GM18858 (cell line): ENCODE measurements at regions not wholly inside any gene's neighbourhood (a gene's known extent, or its start where the extent isn't known, plus 50 kb on each side); places are given as distances from the start of the nearest gene placed in this dataset.
"Not testable (repeated sequence)": the region's sequence is repeated elsewhere in the genome, so short reads cannot be mapped to it uniquely, and the experiment has no call there.

ENCODE experiments used
- ATAC-seq: cut with Tn5 transposase; IDR thresholded peaks from one replicate; pipeline ENCODE4 v1.9.1; 2021; ENCODE audit not compliant: unreplicated experiment

DNA sequence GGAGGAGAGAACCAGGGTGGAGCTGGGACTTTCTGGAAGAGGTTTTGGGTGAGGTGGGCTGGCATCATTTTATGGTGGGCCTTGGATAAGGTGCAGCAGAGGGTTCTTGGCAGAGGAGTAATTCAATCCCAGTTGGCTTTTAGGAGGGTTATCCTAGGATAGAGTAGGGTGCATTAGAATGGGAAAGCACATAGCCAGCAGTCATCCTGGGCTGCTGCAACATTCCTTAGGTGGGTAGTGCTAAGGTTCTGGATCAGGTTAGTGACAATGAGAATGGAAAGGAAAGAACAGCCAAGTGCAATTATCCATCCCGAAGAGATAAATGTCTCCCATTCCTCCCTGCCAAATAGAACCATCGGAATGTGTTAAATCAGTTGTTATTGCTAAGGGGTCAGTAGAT is 157.3 kb upstream of the SPRED2 start:
- no peak for ATAC-seq

DNA sequence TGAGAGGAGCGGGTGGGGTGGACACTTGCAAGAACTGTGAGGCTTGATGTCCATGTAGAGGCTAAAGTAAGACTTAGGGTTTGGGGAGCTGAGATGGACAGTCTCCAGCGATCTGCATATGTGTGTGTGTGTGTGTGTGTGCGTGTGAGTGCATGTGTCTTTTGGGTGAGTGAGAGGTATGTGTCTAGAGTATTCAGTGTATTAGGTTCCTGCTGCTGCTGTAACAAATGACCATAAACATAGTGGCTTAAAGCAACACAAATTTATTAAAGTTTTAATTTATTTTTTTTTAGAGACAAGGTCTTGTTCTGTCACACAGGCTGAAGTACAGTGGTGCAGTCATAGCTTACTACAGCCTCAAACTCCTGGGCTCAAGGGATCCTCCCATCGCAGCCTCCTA is 155.4 kb upstream of the SPRED2 start:
- no peak for ATAC-seq

DNA sequence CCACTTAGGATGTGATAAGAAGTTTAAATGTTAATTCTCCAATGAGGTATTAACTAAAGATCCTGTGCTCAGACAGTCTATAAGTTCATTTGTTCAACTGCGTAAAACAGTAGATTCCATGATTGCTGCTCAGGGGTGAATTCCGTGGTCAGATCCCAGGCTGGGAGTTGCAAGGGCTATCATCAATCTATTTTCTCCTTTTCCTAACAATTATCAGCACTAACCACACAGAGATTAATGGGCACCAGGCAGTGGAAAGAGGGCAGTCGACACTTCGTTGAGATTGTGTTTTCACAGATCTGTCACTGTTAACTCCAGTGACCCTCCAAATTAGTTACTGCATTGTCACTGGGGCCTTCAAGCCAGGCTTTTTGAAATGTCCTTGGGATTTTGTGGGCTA is 154.1 kb upstream of the SPRED2 start:
- no peak for ATAC-seq

DNA sequence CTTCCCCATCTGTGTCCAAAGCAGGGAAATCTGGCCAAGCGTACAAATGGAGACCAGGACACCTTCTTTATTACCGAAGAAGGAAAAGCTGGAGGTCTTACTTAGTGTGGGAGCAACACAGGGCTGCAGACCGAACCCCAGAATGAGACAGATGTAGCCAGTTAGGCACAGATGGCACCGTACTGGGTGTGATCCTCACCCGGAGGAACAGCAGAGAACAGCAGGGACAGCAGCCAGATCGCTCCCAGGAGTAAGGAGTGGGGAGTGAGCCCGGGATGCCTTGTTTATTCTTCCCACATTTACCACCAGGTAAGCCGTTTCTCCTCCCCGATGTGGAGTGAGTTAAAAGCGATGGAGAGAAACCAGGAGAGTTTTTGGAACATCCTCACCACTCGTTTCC is 150.7 kb upstream of the SPRED2 start:
- no peak for ATAC-seq

DNA sequence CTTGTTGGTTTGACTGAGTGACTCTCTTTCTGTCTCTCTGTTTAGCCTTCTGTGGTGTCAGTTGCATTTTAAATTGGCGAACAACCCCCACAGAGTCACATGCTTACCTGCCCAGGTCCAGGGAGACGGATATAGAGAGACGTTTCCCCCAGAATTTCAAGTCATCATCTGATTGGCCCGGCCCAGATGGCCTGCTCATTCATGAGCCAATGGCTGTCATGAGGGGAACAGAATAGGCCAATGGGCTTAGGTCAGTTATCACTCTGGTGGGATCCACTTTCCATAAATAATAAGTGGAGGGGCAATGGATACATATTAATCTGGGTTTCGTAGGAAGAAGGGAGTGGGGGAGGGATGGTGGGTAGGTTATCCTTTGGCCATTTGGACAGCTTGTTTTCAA is 150.0 kb upstream of the SPRED2 start:
- ATAC-seq = no peak

DNA sequence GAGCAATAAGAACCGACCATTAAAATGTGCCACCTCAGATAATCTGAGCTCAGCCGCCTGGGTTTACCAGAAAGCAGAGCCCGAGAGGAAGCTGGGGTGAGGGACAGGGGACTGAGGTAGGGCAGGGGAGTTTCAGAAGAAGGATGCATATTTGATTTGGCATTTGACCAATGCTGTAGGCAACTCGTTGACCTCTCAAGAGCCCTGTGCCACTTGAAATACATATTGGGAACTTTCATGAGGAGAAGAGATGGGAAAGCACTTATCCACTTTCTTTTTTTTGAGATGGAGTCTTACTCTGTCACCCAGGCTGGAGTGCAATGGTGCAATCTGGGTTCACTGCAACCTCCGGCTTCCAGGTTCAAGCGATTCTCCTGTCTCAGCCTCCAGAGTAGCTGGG is 148.4 kb upstream of the SPRED2 start:
- no peak for ATAC-seq

DNA sequence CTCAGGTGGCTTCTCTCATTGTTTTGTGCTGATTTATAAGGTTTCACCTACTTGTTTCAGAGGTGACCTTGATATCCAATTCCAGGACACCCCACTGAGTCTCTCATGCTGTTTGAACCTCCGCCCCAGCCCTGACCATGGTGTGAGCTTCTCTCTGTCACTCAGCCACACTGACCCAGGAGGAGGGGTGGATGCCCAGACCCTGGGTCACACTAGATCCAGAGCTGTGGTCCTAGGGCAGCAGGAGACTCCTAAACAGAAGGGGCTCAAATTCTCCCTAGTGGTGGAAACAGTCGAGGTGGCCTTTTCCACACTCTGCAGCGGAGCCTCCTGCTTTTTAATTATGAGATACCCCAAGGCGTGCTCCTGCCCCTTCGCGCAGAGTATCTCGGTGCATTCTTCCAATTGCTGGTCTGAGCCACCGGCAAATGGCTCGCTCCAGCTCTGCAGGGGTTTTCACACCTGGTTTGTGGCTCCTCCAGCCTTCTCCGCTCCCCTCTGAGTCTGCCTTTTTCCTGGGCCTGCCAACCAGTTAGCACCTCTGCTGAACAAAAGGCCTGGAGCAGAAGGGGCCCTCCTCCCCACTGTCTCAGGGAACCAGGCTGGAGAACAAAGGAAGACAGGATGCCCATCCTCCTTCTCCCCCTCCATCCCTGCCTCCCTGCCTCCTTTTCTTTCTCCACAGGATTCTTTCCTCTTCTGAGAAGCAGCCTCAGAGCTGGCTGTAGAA is 147.3 kb upstream of the SPRED2 start:
- no peak for ATAC-seq

DNA sequence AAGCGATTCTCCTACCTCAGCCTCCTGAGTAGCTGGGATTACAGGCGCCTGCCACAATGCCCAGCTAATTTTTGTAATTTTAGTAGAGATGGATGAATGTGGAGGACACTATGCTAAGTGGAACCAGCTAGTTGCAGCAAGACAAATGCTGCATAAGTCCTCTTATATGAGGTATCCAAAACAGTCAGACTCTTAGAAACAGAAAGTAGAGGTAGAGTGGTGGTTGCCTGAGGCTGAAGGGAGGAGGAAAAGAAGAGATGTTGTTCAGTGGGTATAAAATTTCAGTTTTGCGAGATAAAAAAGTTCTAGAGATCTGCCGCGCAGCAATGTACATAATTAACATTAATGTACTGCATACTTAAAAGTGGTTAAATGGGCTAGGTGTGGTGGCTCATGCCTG is 145.3 kb upstream of the SPRED2 start:
- ATAC-seq = no peak

DNA sequence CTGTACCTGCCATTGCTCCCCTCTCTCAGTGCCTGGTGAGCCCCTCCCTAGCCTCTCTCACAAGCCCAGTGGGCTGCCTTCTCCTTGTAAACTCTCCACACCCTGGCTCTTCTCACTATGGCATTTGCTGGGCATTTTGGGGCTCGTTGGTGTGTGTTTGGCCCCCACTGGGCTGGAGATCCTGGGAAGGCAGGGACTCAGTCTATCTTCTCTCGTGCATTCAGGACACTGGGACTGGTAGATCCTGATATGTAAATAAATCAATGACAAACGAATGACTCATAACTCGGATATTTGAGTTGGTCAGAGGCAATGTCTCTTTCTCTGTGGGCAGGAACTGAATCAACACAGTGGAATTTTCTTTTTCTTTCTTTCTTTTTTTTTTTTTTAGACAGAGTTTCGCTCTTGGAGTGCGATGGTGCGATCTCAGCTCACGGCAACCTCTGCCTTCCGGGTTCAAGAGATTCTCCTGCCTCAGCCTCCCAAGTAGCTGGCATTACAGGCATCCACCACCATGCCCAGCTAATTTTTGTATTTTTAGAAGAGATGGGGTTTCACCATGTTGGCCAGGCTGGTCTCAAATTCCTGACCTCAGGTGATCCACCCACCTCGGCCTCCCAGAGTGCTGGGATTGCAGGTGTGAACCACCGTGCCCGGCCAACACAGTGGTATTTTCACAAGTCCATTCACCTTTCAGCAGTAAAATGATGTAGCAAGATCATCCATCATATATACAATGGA is 144.6 kb upstream of the SPRED2 start:
- ATAC-seq = no peak

DNA sequence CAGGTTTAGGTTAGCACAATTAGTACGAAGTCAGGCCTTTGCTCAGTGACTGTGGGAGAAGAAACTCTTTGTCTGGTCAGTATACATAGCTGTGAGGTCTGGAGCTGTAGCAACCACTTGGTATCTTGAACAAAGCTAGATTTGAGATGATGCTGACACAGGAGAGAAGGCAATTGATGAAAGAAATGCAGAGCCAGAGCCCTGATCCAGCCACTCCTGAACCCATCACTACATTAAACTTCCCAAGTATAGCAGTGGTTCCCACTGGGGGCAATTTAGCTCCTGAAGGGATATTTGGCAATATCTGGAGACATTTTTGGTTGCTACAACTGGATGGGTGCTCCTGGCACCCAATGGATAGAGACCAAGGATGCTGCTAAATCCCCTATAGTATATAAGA is 143.9 kb upstream of the SPRED2 start:
- no peak for ATAC-seq

DNA sequence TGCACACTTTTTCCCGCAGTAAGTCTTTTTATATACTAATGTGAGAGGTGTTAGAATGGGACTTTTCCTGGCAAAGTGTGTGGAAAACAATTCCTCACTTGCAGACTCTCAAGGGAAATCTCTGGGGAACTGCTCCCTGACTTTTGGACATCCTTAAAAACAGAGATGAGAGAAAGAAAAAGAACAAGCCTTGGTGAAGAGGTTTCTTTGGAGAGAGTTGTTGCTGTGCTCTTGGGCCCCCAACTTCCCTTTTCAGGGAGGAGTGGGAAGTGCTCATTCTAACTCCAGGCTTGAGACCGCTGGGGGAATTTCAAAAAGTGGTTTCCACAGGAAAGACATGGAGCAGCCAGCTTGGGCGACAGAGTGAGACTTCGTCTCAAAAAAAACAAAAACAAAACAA is 142.6 kb upstream of the SPRED2 start:
- ATAC-seq = no peak

DNA sequence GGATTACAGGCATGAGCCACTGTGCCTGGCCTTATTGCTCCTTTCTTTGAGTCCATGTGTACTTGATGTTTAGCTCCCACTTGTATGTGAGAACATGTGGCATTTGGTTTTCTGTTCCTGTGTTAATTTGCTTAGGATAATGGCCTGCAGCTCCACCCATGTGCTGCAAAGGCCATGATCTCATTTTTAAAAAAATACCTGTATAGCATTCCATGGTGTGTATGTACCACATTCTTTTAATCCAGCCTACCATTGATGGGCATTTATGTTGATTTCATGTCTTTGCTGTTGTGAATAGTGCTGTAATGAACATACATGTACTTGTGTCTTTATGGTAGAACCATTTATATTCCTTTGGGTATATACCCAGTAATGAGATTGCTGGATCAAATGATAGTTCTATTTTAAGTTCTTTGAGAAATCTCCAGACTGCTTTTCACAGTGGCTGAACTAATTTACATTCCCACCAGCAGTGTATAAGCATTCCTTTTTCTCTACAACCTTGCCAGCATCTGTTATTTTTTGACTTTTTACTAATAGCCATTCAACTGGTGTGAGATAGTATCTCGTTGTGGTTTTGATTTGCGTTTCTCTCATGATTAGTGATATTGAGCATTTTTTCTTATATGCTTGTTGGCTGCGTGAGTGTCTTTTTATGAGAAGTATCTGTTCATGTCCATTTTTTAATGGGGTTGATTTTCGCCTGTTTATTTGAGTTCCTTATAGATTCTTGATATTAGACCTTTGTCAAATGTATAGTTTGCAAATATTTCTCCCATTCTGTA is 136.4 kb upstream of the SPRED2 start:
- not testable (repeated sequence) for ATAC-seq

DNA sequence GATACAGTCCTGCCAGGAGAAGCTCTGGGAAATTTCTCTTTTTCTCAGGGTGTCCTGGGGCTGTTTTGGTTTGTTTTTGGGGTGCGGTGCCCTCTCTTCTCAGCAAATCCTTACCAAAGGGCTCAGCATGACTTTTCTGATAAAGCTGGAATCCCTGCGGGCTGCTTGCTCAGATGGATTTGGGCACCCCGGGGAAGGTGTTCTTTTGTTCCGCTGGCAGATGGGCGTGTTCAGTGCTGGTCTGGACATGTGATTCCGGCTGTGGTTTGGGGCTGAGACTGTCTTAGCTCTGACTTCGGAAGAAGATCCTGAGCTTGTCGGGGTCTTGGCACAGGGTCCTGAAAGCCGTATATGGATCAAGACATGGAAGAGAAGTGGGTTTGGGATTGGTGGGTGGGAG is 134.2 kb upstream of the SPRED2 start:
- no peak for ATAC-seq

DNA sequence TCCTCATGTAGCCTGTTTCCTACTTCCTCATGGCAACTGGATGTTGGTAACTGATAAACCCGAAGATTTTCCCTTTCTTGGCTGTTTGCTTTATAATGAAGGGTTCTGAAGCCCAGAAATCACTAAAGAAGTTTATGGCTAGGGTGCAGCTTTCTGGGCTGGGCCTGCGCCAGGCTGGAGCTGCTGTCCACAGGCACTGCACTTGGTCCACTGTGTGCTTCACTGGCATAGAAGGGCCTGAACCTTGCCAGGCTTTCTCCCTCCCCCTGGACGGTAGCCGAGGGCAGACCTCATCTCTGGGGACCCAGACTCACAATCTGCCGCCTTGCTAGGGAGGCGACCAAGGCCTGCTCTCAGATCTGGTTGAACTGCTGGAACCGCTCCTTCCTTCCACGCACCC is 133.3 kb upstream of the SPRED2 start:
- ATAC-seq = no peak

DNA sequence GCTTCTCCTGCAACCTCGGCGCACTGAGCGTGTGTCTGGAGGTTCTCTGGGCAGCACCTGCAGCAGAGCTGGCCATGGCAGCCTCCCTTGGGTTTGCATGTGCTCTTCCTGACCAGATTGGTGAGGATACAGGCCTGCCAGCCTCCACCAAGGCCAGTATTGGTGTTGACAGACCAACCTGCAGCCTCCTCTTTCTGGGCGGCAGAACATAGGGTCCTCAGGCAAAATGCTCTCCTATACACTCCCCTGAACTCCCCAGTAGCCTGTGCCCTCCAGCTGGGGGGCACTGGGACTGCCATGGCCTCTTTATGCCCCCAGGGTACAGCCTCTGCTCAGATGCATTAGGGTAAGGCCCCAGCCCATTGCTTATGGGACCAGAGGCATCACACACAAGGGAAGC is 131.9 kb upstream of the SPRED2 start:
- ATAC-seq = no peak

DNA sequence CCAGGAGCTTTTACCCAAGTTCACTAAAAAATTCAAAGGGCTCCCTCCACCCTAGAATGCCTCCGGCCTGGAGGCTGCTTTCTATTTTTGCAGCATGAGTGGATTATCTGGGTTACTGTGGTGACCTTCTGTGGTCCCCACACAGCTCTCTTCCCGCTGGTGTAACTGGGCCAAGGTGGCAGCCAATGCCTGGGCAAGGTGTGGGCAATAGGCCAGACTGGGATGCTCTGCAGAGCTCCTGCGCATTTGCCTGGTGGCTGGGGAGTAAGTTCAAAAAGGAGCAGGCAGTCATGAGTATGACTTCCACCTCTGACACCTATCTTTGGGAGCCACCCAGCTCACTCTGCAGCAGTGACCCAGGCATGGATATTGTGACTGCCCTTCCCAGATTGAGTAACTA is 130.5 kb upstream of the SPRED2 start:
- no peak for ATAC-seq

DNA sequence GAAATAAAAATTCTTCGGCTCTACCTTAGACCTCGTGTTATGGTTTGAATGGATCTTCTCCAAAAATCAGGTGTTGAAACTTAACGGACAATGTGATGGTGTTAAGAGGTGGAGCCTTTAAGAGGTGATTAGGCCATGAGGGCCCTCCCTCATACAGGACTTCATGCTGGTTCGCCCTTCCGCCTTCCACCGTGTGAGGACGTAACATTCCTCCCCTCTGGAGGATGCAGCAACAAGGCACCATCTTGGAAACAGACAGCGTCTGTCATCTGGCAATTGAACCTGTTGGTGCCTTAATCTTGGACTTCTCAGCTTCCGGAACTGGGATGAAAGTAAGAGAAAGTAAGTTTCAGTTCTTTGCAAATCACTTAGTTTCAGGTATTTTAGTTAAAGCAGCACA is 126.3 kb upstream of the SPRED2 start:
- no peak for ATAC-seq

DNA sequence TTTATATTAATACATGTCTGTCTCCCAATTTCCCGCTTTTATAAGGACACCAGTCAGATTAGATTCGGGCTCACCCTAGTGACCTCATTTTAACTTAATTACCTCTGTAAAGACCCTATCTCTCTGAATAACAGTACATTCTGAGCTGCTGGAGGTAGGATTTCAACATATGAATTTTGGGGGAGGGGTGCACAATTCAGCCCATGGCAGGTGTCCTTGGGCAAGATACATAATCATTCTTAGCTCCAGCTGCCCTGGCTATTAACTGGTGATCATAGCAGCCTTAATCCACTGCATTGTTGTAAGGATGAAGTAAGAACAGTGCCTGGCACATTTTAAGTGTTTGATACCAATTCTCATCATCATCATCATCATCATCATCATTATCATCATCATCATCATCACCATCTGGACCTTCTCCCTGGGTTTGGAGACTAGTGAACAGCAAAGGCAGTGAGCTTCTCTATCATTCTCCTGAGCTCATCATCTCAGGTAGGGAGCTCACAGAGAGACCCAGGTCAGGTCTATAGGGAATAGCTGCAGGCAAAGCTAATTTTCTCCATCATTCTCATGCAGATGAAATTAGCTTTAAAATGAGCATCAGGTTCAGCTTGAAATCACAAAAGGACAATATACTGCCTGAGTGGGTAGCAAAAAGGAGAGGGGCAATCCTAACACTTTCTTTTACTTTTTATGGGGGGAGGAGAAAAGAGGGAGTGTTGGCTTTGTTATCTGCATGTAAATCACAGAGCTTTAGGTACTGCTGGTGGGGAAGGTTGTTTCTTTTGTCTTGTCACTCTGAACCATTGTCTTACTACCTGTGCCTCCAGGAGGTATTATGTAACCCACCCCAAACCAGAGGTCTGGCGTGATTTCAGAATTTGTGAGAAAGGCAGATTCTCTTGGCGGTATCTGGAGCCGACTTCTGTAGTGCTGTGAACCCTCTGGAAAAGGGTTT is 125.5 kb upstream of the SPRED2 start:
- no peak for ATAC-seq

DNA sequence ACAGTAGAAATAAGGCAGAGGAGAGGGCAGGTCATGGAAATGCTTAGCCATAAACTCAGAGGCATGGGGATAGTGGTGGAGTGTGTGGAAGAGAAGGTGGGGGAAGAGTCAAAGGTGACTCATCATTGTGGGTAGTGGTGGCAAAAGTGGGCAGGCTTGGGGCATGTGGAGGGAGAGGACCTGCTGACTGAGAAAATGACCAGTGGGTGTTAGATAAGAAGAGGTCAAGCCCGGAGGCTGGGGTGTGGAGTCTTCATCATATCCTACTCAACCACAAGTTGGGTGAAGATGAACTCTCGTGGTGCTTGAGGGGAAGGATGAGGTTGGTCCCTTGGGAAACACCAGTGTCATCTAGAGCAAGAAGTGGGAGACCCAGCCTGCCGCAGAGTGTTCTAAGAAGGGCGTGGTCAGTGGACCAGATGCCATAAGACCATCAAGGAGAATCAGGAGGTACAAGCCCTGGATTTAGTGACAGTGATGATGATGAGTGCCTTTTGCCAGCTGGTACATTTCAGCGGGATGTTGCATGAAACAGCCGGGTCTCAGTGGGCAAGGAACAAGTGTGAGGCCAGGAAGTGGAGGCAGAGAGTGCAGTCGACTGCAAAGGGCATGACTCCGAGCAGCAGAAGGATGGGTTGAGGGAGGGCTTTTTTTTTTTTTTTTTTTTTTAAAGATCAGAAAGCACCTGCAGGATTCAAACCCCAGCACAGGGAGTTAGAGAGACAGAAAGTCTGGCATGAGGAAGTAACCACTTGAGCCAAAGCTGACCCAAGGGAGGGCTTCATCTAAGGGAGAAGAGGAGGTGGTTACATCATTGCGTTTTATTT is 122.6 kb upstream of the SPRED2 start:
- peak; percentile 52 for ATAC-seq

DNA sequence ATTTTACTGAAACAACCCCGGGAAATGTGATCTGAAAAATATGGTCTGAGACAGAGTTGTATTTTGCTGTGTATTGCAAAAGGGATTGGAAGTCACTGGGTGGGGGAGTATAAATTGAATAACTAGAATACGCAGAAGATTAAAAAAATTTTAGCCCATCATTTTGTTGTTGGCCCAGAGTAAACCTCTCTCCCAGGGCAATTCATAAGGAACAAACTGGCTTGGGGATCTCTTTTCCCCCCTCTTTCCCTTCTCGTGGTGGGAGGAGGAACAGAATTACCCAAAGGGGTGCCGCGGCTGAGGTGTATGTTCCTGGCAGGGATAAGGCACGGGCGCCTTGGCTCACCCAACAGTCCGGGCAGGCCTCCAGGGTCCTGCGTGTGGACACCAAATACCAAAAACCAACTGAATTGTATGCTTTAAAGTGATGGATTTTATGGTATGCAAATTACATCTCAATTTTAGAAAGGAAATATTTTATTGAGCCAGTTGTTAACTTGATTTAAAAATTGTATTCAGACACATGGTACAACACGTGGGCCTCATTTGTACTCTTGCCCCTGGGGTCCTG is 121.2 kb upstream of the SPRED2 start:
- no peak for ATAC-seq
